ENCODE measurements at regions not wholly inside any gene's neighbourhood (a gene's known extent, or its start where the extent isn't known, plus 50 kb on each side); places are given as distances from the start of the nearest gene placed in this dataset.
A peak's percentile ranks its signal among the peaks of the same experiment; 100 is the strongest.

- TF ChIP-seq MAX (IDR thresholded peaks at IDR 0.05), result peak; percentile 38
- peak; percentile 91 for TF ChIP-seq FOXO1 (CRISPR knock-in tag; IDR thresholded peaks at IDR 0.05)
- 0 out of 2 replicates have a peak, but pooled peaks have one; percentile 6 for TF ChIP-seq RNF219 (CRISPR knock-in tag; IDR thresholded peaks at IDR 0.05)
- no peak for TF ChIP-seq CERS6 (CRISPR knock-in tag; IDR thresholded peaks at IDR 0.05)
- TF ChIP-seq TMF1 (CRISPR knock-in tag; IDR thresholded peaks at IDR 0.05; ENCODE audit: low read depth), result no peak
- peak; percentile 69 for TF ChIP-seq BCL6 (CRISPR knock-in tag; IDR thresholded peaks at IDR 0.05)
- no peak for TF ChIP-seq IRF1 (CRISPR knock-in tag; IDR thresholded peaks at IDR 0.05; ENCODE audit: low read depth)
- no peak for TF ChIP-seq ZXDC (CRISPR knock-in tag; IDR thresholded peaks at IDR 0.05)
- no peak for TF ChIP-seq ZNF674 (CRISPR knock-in tag; IDR thresholded peaks at IDR 0.05; ENCODE audit: low read depth)
- TF ChIP-seq HNF1A (IDR thresholded peaks at IDR 0.05; ENCODE audit: low read depth), result no peak
- peak; percentile 50; the same call in 1 of the 2 replicates for TF ChIP-seq HNF1A (CRISPR knock-in tag; IDR thresholded peaks at IDR 0.05; ENCODE audit: borderline replicate concordance)
- TF ChIP-seq CEBPG (CRISPR knock-in tag; IDR thresholded peaks at IDR 0.05), result peak; percentile 64
- TF ChIP-seq FOSL2 (CRISPR knock-in tag; IDR thresholded peaks at IDR 0.05), result peak; percentile 79
- TF ChIP-seq DDIT3 (CRISPR knock-in tag; IDR thresholded peaks at IDR 0.05), result no peak
- TF ChIP-seq ZNF792 (CRISPR knock-in tag; IDR thresholded peaks at IDR 0.05), result 0 out of 2 replicates have a peak, but pooled peaks have one; percentile 28
- no peak for TF ChIP-seq ZNF543 (CRISPR knock-in tag; IDR thresholded peaks at IDR 0.05)
- TF ChIP-seq HNF4G (IDR thresholded peaks at IDR 0.05; ENCODE audit: borderline replicate concordance, low read depth, low read length), result peak; percentile 11; the same call in 1 of the 2 replicates
- no peak for TF ChIP-seq HNF4G (CRISPR knock-in tag; IDR thresholded peaks at IDR 0.05; ENCODE audit: borderline replicate concordance, low read depth)
- TF ChIP-seq SIX4 (CRISPR knock-in tag; IDR thresholded peaks at IDR 0.05), result peak; percentile 53; the same call in 1 of the 2 replicates
Observed at GRCh38 chr11:34783816-34784317, 132.3 kb downstream of the APIP start (continued).
